Nucleus accumbens (tissue), 56 donors: ENCODE measurements at regions not wholly inside any gene's neighbourhood (a gene's known extent, or its start where the extent isn't known, plus 50 kb on each side); places are given as distances from the start of the nearest gene placed in this dataset.

Experiments used
- DNase-seq, 56 donors: peaks; one replicate each; lab custom pipeline; 2025; lab: John Stamatoyannopoulos, UW

DNA sequence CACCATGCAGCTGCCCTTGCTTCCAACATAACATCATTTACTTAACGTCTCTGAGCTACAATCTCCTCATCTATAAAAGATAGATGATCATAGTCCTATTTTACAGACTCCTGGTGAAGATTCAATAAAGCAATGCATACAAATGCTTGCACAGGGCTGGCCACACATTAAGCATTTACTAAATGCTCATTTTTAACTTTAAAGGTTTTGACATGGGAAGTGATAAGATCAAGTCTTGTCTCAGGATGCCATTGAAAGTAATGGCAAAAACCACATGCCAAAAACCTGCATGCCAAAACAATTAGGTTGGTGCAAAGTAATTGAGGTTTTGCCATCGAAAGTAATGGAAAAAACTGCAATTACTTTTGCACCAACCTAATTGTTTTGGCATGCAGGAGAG, 181.2 kb upstream of the ADRA1B start:
- no peak for DNase-seq

DNA sequence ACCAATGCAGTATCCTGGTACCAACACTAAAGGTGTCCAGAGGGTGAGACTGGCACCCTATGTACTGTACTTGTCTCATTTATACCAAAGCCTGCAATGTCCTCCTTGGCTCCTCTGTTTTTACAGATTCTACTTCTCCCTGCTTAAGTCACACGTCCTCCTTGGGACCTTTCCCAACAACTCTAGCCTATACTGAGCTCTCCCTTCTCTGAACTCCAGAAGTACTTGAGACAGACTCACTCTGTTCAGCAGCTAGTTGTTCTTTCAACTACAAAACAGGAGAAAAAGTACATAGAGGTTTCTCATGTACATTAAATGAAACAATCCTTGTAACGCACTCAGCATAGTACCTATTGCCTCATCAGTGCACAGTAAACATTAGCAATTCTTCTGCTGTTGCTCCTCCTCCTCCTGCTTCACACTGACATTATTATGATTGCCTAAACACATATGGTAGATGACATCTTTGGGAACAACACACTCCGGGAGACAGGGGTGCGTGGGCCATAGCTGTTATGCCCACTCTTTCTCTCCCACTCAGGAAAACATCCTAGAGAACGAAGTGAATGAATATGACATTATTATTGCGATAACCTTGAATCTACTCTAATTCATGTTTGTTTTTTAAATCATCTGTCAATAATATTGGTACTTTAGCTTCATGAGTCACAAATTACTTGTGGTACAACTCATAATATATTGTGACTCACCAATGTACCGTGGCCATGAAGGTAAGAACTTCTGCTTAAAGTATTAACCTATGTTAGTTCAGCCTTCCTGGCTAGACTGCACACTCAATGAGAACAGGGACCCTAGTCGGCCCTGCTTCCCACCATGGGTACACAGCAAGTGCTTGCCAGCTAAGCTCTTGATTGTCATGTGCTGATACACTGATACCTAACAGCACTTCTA, 180.3 kb upstream of the ADRA1B start:
- peak in 2 of 56 donors; percentile 0 to 1 for DNase-seq

DNA sequence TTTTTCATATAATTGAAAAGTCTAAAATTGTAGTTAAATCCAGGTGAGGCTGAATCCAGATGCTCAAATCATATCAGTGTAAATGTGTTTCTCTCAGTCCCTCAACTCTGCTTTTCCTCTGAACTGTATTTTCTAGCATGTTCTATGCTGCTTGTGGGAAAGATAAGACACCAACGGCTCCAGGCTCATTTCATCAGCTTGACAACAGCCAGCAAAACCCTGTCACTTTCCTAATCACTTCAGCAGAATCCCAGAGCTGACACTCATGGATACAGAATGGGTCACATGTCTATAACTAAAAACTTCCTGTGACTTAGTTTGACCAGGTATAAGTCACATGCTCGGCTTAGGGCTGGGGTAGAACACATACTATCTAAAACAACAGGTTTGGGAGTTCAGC, 179.4 kb upstream of the ADRA1B start:
- no peak for DNase-seq

DNA sequence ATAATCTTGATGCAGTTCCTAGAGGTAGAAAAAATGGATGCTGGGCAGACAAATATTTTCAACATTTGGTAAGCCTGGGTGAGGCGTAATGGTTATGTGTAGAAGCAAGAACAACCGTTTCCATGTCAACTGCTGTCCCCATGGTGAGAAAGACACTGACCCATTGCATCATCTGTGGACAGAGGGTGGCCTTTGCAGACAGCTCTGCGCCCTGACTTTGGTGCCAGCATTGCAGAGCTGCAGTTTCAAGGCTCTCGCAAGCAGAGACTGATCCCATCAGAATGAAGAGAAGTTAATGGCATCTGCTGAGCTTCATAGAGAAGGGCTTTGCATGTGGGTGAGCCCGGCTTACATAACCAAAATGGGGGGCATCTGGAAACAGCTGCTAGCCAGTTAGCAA, 179.0 kb upstream of the ADRA1B start:
- no peak for DNase-seq

DNA sequence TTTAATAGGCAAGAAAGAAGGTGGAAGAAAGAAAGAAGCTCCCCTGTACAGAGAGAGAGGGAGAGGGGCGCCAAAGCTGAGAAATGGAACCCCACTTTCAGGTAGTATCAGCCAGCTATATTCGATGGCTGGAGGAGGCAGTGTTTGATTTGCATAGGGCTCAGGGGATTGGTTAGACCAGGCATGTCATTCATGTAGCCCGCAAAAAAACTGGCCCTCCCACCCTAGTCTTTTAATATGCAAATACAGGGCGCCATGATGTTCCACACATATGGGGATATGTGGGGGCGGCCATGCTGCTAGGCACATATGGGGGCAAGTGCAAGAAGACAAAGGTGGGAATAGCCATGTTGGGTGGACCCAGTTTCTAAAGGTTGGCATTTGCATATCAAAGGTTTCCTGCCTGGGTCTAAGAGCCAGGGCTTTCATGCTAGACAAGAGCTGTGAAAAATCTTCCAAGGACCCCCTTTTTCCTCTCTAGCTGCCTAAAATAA, 174.4 kb upstream of the ADRA1B start:
- DNase-seq = no peak

DNA sequence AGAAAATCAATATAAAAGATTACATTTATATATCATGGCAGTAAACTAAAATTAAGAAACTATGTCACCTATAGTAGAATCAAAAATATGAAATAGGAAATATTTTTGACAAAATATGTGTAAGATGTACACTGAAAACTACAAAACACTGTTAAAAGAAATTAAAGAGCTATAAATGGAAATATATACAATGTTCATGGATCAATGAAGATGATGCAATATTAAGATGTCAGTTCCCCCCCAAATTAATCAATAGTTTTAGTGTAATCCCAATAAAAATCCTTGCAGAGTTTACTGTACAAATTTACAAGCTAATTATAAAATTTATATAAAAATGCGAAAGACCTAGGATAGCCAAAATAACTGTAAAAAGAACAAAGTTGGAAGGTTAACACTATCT, 173.0 kb upstream of the ADRA1B start:
- DNase-seq = no peak

DNA sequence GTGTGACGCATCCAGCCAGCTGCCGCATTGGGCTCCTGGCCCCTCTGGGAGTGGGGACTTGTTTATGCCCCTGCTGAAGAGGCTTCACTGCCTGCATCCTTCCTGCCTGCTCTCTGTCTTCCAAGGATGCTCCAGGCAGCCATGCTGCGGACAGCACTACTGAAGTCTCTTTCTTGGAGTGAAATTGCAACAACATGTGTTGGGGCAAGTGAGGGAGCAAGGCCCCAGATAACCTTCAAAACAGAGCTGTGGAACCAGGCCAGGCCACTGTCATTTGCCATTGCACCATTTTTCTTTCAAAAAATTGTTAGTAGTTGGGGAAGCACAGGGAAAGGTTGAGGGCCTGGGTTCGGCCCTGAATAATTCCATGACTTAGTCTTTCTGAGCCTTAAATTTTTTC, 169.6 kb upstream of the ADRA1B start:
- DNase-seq = no peak

DNA sequence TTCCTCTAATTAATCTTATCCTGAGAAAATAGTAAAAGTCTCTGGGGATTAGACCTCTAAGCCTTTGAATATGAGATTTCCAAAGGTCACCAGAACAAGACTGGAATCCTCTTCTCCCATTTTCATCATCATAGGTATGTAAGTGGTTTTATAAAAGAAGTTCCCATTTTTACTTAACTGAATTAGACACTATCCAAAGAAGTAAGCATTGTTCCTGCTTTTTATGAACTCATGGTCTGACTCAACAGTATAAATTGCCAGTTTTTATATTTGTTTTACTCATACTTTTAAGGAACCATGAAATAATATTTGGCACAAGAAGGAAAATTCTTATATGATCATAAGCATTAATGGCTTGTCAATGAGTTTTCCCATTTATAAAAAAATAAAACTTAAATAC, 167.1 kb upstream of the ADRA1B start:
- DNase-seq = no peak

DNA sequence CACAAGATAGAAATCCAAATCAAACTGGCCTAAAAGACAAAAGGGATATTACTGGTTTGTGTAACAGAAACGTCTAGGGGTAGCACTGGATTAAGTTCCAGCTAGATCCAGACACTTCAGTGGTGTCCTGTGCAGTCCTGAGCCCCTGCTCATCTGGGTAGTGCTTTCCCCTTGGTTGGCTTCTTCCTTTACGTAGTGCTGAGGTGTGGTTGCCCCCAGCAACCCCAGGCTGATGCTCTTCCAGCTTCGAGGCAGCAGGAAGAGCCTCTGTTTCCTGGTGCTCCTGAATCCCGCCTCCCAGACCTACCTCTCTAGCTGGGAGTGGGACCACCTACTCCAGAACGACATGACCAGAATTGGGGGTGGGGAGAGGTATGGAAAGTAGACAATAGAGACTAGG, 166.1 kb upstream of the ADRA1B start:
- no peak for DNase-seq

DNA sequence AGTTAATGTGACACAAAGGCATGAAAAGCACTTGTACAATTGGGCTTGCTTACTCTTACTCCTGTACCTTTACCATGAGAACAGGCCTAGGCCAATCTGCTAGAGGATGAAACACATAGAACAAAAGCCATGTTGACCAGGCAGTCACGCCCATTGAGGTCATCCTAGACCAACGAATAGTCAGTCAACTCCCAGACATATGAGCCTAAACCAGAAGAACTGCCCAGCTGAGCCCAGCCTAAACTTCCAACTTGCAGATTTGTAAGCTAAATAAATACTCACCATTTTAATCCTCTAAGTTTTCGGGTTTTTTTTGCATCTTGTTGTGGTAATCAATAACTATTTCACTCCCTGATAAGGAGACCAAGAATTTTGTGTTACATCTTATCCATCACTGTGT, 164.8 kb upstream of the ADRA1B start:
- DNase-seq = no peak

DNA sequence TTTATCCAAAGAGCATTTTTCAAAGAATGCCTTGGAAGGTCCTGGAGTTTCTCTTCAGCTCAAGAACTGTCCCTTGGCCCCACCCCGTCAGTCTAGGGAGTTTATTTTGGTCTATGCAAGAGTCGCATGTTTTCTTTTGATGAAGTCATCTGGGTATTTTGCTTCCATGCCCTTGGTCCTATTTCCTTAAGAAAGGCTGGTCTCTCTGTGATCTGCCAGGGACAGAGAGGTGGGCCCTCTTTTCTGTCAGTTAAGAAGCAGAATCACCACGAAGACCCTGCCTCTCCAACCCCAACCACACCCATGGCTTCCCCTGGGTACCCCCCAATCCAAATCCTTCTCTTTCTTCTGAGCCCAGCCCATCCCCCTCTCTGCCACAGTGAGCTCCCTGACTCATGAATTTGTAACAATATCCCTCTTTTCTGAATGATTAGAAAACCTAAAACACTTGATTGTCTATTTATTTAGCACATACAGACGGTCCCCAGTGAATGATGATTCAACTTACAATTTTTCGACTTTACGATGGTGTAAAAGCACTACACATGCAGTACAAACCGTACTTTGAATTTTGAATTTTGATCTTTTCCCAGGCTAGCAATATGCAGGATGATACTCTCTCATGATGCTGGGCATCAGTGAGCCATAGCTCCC, 163.5 kb upstream of the ADRA1B start:
- no peak for DNase-seq

DNA sequence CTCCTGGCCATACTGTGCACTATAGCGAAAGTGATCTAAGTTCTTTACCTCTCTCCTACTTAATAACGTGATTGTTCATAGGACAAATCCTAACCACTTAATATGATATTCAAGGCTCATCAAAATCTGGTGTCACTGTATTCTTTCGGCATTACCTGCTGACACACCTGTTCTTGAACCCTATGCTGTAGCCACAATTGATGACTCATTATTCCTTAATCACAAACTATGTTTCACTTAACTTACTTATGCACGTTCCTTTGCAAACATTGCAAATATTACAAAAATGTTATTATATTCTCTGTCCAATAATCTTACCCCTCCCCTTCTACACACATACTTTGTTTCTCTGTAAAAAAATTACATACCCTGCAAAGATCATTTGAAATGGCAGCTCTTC, 158.1 kb upstream of the ADRA1B start:
- DNase-seq = no peak

DNA sequence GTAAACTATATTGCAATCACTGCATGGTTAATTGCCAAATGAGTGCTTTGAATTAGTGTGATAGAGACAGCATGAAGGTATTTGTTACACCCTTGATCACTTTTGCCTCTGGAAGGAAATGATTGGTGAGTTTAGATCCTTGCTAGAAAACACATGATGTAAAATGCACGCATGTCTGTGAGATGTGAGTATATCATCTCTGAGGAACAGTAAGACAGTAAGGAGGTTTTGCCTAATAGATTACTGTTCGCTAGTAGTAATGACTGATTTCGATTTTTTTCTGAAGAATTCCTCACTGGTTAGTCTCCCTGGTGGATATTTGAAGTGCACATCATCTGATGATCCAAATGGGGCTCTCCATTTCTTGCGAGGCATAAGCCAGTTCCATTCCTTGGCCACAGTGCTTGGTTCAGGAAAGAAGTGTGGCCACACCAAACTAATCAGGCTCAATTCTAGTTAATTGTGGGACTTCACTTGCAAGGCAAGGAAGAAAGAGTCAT, 156.4 kb upstream of the ADRA1B start:
- no peak for DNase-seq

DNA sequence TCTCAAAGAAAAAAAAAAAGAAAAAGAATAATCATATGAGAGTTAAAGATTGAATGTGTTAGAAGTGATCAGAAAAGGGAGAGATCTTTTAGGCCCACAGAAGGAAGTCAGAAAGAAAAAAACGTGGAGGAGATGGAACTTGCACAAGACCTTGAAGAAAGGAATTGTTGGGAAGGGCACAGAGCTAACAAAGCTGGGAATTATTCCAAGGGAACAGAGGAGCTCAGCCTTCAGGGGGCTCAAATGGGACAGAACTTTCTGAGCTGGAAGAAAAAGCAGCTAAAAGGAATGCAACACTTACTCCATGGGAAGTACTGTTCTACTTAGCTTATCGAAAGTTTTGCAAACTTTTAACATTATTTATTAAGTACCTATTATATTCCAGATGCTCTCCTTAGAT, 153.4 kb upstream of the ADRA1B start:
- no peak for DNase-seq

DNA sequence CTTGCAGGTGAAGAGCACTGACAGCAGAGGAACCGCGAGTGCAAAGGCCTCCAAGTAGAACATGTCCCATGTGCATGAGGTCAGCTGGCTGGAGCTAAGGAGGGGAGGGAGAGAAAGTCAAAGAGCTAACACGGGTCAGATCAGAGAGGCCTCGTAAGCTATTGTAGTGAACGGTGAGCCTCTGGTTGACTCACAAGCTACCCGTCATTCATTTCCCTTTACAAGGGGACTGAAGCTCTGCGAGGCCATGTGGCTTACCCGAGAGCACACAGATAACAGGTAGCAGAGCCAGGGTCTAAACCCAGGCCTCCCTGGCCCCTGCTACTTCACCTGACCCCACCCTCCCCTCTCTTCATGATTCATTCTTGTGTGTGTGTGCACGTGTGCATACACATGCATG, 152.7 kb upstream of the ADRA1B start:
- no peak for DNase-seq

DNA sequence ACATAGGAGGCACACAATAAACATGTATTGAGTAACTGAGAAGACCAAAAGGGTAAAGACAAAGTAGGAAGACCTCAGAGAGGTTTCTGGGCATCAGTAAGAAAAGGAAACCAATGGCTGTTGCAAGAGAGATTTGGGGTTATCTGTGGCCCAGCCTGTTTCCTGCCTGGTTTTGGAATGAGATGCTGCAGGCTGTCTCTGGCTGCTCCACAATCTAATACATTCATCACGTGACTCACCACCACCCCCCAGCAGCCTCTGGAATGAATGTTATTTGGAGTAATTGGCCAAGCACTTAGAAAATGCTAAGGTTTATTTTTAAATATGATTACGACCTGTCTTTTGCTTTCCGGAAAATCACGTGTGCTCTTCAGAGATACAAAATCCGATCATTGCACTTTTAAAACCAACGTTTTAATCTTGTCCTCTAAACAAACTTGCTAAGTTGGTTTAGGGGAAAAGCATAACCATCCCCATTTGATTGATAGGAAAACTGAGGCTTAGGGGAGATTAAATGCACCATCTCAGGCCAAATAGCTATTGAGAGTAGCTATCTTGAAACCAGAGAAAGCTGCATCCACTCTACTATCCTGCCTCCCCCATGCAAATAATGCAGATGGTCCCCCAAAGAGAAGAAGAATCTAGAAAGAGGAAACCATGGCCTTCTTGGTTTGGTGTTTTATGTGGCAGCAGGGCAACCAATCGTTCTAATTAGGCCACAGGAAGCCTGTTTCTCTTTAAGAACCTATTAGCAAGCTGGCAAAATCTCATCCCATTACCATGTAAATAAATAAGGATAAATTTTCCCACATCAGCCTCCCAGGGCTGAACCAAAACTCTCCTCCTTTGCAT, 151.8 kb upstream of the ADRA1B start:
- no peak for DNase-seq

DNA sequence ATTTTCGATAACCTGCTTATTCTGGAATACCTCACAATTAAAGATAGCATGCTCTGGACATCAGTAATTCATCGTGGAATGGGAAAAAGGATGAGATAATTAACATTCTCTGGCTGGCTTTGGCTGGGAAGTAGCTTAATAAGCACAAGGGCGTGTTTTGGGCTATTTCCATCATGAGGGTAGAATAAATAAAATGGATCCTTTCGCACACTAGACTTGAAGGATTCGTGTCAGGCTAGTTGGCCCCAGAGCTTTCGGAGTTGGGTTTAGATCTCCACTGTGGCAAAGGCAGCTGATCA, 151.2 kb upstream of the ADRA1B start:
- no peak for DNase-seq

DNA sequence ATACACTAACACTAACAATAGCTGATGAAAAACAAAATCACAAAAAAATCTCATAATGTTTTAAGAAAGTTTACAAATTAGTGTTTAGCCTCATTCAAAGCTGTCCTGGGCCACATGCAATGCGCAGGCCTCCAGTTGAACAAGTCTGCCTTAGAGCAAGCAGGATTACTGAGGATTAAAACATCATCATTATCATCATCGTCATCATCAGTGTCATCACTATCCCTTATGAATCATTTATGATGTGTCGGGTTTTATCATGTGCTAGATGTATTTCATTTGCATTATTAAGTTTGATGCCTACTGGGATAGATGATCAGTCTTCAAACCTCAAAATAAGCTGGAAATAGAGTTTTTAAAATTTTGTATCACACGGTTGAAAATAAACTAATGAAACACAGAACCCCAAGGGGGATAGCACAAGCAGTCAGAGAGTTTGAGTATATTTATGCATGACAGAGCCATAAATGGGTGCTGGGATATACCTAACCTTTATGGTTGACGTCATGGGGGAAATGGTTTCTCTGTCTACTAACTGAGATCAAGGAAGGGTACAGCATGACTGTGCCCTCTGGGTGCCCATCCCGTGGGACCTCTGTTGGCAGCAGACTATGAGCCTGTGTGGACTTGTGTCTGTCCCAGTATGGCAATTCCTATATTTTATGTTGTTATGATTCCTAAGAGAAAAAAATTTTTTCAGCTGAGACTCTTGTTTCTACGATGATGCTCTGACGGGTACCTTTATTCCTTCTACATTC, 150.3 kb upstream of the ADRA1B start:
- DNase-seq = no peak

DNA sequence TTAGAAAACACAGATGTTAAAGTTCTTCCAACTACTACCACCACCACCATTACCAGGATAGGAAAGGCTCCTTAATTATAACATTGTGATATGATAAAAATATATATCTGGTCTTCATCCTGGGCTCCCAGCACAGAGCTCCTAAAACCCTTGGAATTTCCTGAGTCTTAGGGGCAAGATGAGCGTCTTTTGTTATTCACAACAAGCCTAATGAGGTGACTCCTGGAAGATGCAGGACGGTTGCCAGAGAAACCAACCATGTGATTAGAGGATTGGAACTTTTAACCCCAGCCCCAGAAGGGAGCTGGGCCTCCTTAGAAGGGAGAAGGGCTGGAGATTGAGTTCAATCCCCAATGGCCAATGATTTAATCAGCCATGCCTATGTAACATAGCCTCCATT, 148.0 kb upstream of the ADRA1B start:
- DNase-seq = no peak

DNA sequence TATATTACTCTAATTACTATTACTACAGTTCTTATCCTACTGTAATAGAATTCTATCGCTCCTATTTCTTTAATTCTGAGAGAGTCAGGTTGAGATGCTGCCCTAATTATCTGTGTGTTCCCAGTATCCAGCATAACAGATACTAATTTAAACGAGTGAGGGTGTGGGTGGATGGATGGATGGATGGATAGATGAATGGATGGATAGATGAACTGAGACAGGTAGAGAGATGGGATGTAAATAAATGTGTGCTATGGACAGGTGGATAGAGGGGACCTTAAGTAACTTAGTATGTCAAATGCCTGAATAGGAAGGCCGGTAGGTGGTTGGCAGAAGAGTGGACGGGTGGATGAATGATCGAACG, 143.6 kb upstream of the ADRA1B start:
- DNase-seq = no peak
